Choroid plexus epithelial cell (primary cell): ENCODE measurements at regions not wholly inside any gene's neighbourhood (a gene's known extent, or its start where the extent isn't known, plus 50 kb on each side); places are given as distances from the start of the nearest gene placed in this dataset.

Source experiments
- DNase-seq: peaks from one replicate; pipeline ENCODE4 v3.0.0-alpha.2; 2010; ENCODE audit warnings: low read depth
- H3K4me3 ChIP-seq: 2 replicates; pipeline ENCODE4 v1.5.1; 2011; ENCODE audit warnings: low read depth, mild to moderate bottlenecking, control low read depth, low read length, moderate library complexity
- TF ChIP-seq, protein P1 (sequence below): conservative IDR thresholded peaks from 2 replicates; pipeline ENCODE4 v1.5.1; 2011; ENCODE audit warnings: low read depth, mild to moderate bottlenecking, control low read depth, inconsistent platforms, low read length, moderate library complexity

DNA sequence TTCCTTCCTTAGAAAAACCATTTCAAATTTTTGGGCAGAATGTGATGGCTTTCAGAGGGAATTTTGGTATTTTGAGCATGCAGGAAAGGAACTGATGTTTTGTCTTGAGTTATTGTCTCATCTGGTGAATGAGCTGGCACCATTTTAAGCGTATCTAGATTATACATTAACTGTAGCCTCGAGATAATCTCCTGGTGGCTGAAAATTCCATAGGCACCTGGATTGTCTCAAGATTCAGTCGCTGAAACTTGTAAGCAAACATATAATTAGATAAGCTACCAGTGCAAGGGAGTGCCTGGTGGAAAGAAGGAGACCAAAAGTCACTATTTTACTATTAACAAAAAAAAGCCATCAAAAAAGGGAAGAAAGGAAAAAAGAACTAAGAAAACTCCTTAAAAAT, 687.8 kb upstream of the DDX18 start:
- H3K4me3 ChIP-seq, result no peak overlapping the region
- DNase-seq, result no peak
- TF ChIP-seq, protein P1, sequence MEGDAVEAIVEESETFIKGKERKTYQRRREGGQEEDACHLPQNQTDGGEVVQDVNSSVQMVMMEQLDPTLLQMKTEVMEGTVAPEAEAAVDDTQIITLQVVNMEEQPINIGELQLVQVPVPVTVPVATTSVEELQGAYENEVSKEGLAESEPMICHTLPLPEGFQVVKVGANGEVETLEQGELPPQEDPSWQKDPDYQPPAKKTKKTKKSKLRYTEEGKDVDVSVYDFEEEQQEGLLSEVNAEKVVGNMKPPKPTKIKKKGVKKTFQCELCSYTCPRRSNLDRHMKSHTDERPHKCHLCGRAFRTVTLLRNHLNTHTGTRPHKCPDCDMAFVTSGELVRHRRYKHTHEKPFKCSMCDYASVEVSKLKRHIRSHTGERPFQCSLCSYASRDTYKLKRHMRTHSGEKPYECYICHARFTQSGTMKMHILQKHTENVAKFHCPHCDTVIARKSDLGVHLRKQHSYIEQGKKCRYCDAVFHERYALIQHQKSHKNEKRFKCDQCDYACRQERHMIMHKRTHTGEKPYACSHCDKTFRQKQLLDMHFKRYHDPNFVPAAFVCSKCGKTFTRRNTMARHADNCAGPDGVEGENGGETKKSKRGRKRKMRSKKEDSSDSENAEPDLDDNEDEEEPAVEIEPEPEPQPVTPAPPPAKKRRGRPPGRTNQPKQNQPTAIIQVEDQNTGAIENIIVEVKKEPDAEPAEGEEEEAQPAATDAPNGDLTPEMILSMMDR, result no peak

DNA sequence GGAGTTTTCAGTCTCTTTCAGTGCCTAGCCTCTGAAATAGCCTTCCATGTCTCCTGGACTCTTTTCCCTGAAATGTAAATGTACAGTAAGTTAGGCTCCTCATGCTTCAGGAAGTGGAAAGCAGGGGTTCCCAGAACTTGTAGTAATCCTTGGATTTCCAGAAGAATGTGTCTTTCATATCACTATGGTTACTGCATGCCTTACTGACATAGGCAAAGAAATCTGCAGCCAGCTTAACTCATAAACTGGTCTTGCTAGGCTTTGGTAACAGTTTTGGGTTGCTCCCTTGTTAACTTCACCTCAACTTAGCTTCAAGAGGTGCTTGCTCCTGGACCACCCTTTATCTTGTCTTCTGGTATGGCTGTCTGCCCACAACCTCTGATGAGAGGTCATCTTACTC, 686.8 kb upstream of the DDX18 start:
- DNase-seq, result peak; percentile 13
- H3K4me3 ChIP-seq, result no peak overlapping the region
- TF ChIP-seq, protein P1, result no peak

DNA sequence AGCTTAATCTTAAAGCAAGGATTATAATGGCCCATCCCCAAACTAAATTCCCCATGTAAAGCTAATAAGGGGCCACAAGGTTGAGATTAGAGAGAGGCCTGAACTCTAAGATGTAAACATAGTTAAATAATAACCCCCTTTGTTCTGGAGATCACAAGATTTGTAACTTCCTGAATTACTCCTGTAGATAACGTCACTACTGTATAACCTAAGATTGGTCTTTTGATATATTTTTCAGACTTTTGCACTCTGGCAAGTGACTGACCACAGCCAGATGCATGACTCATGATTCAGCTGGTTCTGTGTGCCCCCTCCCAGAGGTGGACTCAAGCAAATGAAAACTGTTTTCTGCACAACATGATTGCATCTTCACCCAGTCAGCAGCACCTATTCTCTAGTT, 686.0 kb upstream of the DDX18 start:
- H3K4me3 ChIP-seq, result no peak overlapping the region
- TF ChIP-seq, protein P1, result no peak
- DNase-seq, result peak; percentile 9

DNA sequence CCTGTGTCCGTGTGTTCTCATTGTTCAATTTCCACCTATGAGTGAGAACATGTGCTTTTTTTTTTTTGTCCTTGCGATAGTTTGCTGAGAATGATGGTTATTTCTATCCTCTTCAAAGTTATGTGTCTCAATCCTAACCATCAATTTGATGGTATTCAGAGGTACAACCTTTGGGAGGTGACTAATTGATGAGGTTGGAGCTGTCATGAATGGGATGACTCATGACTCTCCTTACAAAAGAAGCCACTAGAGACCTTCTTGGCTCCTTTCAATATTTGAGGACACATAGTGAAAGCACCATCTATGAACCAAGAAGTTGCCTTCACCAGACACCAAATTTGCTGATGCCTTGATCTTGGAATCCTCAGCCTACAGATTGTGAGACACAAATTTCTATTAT, 677.1 kb upstream of the DDX18 start:
- DNase-seq, result no peak
- TF ChIP-seq, protein P1, result no peak

DNA sequence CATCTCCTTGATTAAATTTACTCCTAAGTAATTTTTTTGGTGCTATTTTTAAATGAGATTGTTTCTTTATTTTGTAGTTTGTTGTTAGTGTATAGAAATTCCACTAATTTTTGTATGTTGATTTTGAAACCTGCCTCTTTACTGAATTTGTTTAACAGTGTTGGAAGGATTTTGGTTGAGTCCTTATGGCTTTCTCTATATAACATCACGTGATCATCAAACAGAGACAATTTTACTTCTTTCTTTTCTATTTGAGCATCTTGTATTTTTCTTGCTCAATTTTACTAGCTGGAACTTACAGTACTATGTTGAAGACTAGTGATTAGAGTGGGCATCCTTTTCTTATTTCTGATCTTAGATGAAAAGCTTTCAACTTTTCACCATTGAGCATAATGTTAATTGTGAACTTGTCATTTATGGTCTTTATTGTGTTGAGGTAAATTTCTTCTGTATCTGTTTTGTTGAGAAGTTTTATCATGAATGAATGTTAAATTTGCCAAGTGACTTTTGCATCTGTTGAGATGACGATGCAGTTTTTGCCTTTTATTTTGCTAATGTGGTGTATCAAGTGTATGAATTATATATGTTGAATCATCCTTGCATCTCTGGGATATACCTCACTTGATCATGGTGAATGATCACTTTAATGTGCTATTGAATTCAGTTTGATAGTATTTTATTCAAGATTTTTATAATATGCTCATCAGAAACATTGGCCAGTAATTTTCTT, 645.3 kb upstream of the DDX18 start:
- H3K4me3 ChIP-seq, result no peak overlapping the region
- no peak for DNase-seq
- TF ChIP-seq, protein P1, result no peak

More for the DNA sequence above, 677.1 kb upstream of the DDX18 start:
- no peak overlapping the region for H3K4me3 ChIP-seq

DNA sequence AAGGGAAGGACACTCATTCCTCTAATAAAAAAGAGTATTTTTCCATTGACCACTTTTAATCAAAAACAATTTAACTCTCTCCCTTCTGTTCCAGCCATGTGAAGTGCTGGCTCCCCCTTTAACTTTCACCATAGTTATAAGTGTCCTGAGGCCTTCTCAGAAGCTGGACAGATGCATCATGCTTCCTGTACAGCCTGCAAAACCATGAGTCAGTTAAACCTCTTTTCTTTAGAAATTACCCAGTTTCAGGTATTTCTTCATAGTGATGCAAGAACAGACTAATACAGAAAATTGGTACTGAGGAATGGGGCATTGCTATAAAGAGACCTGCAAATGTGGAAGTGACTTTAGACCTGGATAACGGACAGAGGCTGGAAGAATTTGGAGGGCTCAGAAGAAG, 643.6 kb upstream of the DDX18 start:
- H3K4me3 ChIP-seq, result no peak overlapping the region
- DNase-seq, result no peak
- TF ChIP-seq, protein P1, result no peak

DNA sequence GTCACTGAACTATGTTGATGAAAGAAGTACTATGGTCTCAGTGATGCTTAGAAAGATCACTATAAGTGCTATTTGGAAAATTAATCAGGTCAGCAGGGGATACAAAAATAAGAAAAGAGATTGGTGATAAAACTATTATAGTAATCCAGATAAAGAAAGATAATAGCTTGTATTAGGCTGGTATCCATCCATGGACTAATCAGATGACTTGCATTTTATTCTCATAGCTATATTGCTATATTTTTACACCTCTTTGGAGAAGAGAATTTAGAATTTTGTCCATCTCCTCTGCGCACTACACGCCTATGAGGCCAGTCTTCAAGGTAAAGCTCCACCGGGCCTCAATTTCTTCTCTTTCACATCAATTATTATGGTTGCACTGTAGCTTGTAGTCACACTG, 635.1 kb upstream of the DDX18 start:
- no peak overlapping the region for H3K4me3 ChIP-seq
- TF ChIP-seq, protein P1, result no peak
- DNase-seq, result no peak
